ENCODE measurements at regions not wholly inside any gene's neighbourhood (a gene's known extent, or its start where the extent isn't known, plus 50 kb on each side); places are given as distances from the start of the nearest gene placed in this dataset.

GRCh38 chr16:26547681-26548080, 519.0 kb upstream of the C16orf82 start:
- TF ChIP-seq POLR2A (IDR thresholded peaks at IDR 0.05) (no peak), CTCF (IDR thresholded peaks at IDR 0.05) (no peak)
- intact Hi-C loops (cut with DNase I; ENCODE audit: low total_unique reads) = no loop called here
- H3K4me3 ChIP-seq (ENCODE audit: low read depth, poor library complexity, severe bottlenecking) = no peak overlapping the region
- 76 to 79% methylated on average over 2 of the region's 2 CpGs for WGBS, 2 donors
- no peak for DNase-seq (ENCODE audit: low spot score in 2 of 2)

GRCh38 chr16:26550111-26550610, 516.6 kb upstream of the C16orf82 start:
- no peak for TF ChIP-seq POLR2A (IDR thresholded peaks at IDR 0.05)
- TF ChIP-seq CTCF (IDR thresholded peaks at IDR 0.05) = no peak
- 33 to 35% methylated on average over 3 of the region's 3 CpGs for WGBS, 2 donors

GRCh38 chr16:26554030-26554429, 512.7 kb upstream of the C16orf82 start:
- intact Hi-C loops (cut with DNase I; ENCODE audit: low total_unique reads) = no loop called here
- DNase-seq (ENCODE audit: low spot score in 2 of 2) = no peak
- TF ChIP-seq CTCF (IDR thresholded peaks at IDR 0.05) = no peak
- no peak for TF ChIP-seq POLR2A (IDR thresholded peaks at IDR 0.05)
- 61 to 63% methylated on average over 3 of the region's 3 CpGs for WGBS, 2 donors
- H3K4me3 ChIP-seq (ENCODE audit: low read depth, poor library complexity, severe bottlenecking) = no peak overlapping the region

More at GRCh38 chr16:26550111-26550610, 516.6 kb upstream of the C16orf82 start:
- intact Hi-C loops (cut with DNase I; ENCODE audit: low total_unique reads) = no loop called here
- no peak for DNase-seq (ENCODE audit: low spot score in 2 of 2)
- H3K4me3 ChIP-seq (ENCODE audit: low read depth, poor library complexity, severe bottlenecking) = no peak overlapping the region

- intact Hi-C loops (cut with DNase I; ENCODE audit: low total_unique reads) = no loop called here
- DNase-seq (ENCODE audit: low spot score in 2 of 2) = no peak
- 58 to 60% methylated on average over 6 of the region's 6 CpGs for WGBS, 2 donors
- H3K4me3 ChIP-seq (ENCODE audit: low read depth, poor library complexity, severe bottlenecking) = no peak overlapping the region
- TF ChIP-seq POLR2A (IDR thresholded peaks at IDR 0.05) = no peak
- TF ChIP-seq CTCF (IDR thresholded peaks at IDR 0.05) = no peak
Measured at GRCh38 chr16:26561303-26561702, 505.4 kb upstream of the C16orf82 start.

- intact Hi-C loops (cut with DNase I; ENCODE audit: low total_unique reads) = no loop called here
- 78 to 82% methylated on average over 2 of the region's 2 CpGs for WGBS, 2 donors
Measured at GRCh38 chr16:26563018-26563417, 503.7 kb upstream of the C16orf82 start.

GRCh38 chr16:26567356-26567755, 499.4 kb upstream of the C16orf82 start:
- no peak for DNase-seq (ENCODE audit: low spot score in 2 of 2)
- no peak overlapping the region for H3K4me3 ChIP-seq (ENCODE audit: low read depth, poor library complexity, severe bottlenecking)
- 50 to 59% methylated on average over 9 of the region's 9 CpGs for WGBS, 2 donors
- intact Hi-C loops (cut with DNase I; ENCODE audit: low total_unique reads) = no loop called here
- TF ChIP-seq POLR2A (IDR thresholded peaks at IDR 0.05) (no peak), CTCF (IDR thresholded peaks at IDR 0.05) (no peak)

More at GRCh38 chr16:26563018-26563417, 503.7 kb upstream of the C16orf82 start:
- no peak for DNase-seq (ENCODE audit: low spot score in 2 of 2)
- no peak overlapping the region for H3K4me3 ChIP-seq (ENCODE audit: low read depth, poor library complexity, severe bottlenecking)
- TF ChIP-seq POLR2A (IDR thresholded peaks at IDR 0.05) = no peak
